ENCODE measurements at regions not wholly inside any gene's neighbourhood (a gene's known extent, or its start where the extent isn't known, plus 50 kb on each side); places are given as distances from the start of the nearest gene placed in this dataset.

- TF ChIP-seq SP1 (CRISPR knock-in tag; conservative IDR thresholded peaks at IDR 0.05): no peak
- TF ChIP-seq ZNF138 (CRISPR knock-in tag; conservative IDR thresholded peaks at IDR 0.05): no peak
- TF ChIP-seq TEAD4 (CRISPR knock-in tag; IDR thresholded peaks at IDR 0.05): no peak
- no peak for TF ChIP-seq RORB (CRISPR knock-in tag; IDR thresholded peaks at IDR 0.05)
- no peak for TF ChIP-seq ATF2 (CRISPR knock-in tag; IDR thresholded peaks at IDR 0.05; ENCODE audit: borderline replicate concordance, low read depth)
- TF ChIP-seq PRRX2 (CRISPR knock-in tag; IDR thresholded peaks at IDR 0.05): no peak
- no peak for TF ChIP-seq ZNF425 (CRISPR knock-in tag; conservative IDR thresholded peaks at IDR 0.05)
- no peak for TF ChIP-seq JUN (CRISPR knock-in tag; IDR thresholded peaks at IDR 0.05)
- TF ChIP-seq, protein P1, sequence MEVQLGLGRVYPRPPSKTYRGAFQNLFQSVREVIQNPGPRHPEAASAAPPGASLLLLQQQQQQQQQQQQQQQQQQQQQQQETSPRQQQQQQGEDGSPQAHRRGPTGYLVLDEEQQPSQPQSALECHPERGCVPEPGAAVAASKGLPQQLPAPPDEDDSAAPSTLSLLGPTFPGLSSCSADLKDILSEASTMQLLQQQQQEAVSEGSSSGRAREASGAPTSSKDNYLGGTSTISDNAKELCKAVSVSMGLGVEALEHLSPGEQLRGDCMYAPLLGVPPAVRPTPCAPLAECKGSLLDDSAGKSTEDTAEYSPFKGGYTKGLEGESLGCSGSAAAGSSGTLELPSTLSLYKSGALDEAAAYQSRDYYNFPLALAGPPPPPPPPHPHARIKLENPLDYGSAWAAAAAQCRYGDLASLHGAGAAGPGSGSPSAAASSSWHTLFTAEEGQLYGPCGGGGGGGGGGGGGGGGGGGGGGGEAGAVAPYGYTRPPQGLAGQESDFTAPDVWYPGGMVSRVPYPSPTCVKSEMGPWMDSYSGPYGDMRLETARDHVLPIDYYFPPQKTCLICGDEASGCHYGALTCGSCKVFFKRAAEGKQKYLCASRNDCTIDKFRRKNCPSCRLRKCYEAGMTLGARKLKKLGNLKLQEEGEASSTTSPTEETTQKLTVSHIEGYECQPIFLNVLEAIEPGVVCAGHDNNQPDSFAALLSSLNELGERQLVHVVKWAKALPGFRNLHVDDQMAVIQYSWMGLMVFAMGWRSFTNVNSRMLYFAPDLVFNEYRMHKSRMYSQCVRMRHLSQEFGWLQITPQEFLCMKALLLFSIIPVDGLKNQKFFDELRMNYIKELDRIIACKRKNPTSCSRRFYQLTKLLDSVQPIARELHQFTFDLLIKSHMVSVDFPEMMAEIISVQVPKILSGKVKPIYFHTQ (CRISPR knock-in tag; IDR thresholded peaks at IDR 0.05): no peak
- TF ChIP-seq, protein P2, sequence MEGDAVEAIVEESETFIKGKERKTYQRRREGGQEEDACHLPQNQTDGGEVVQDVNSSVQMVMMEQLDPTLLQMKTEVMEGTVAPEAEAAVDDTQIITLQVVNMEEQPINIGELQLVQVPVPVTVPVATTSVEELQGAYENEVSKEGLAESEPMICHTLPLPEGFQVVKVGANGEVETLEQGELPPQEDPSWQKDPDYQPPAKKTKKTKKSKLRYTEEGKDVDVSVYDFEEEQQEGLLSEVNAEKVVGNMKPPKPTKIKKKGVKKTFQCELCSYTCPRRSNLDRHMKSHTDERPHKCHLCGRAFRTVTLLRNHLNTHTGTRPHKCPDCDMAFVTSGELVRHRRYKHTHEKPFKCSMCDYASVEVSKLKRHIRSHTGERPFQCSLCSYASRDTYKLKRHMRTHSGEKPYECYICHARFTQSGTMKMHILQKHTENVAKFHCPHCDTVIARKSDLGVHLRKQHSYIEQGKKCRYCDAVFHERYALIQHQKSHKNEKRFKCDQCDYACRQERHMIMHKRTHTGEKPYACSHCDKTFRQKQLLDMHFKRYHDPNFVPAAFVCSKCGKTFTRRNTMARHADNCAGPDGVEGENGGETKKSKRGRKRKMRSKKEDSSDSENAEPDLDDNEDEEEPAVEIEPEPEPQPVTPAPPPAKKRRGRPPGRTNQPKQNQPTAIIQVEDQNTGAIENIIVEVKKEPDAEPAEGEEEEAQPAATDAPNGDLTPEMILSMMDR (IDR thresholded peaks at IDR 0.05): no peak
- TF ChIP-seq MYBL2 (CRISPR knock-in tag; IDR thresholded peaks at IDR 0.05): no peak
- TF ChIP-seq TP53 (CRISPR knock-in tag; IDR thresholded peaks at IDR 0.05): no peak
- TF ChIP-seq FOXP1 (CRISPR knock-in tag; IDR thresholded peaks at IDR 0.05; ENCODE audit: borderline replicate concordance): no peak
- ChIA-PET CTCF (interaction anchor here (1.3 to 1.4 kb wide), 2 partner anchors 14 to 215 kb away, joined by 4 to 5 read pairs; no protein-coding TSS in a partner anchor), POLR2A (interaction anchor here (0.9 to 1.2 kb wide), 2 partner anchors 15 to 90 kb away, joined by 3 to 4 read pairs; no protein-coding TSS in a partner anchor)
- Mint-ChIP-seq H3K4me1 (peaks cover 16% of the 10 kb centered on the region), H3K9me3 (no peaks in the 10 kb centered on the region), H3K4me3 (no peak overlapping the region), H3K36me3 (no peaks in the 10 kb centered on the region), H3K27ac (peak overlapping the region; percentile 55; the same call in 1 of the 2 replicates), H3K27me3 (ENCODE audit: low read depth) (no peaks in the 10 kb centered on the region)
- no peak for DNase-seq (ENCODE audit: low spot score)
- ATAC-seq: peak; percentile 94
Observed at GRCh38 chr2:203600286-203600685, 65.2 kb upstream of the RAPH1 start.

- ATAC-seq (no peak), DNase-seq (ENCODE audit: low spot score) (no peak)
- CTCF ChIA-PET: no interaction called here
- no peak overlapping the region for H3K27ac Mint-ChIP-seq
- no peaks in the 10 kb centered on the region for H3K9me3 Mint-ChIP-seq
- H3K27me3 Mint-ChIP-seq (ENCODE audit: low read depth): no peaks in the 10 kb centered on the region
- no peak overlapping the region for H3K4me3 Mint-ChIP-seq
- H3K4me1 Mint-ChIP-seq: peaks cover 12% of the 10 kb centered on the region
- H3K36me3 Mint-ChIP-seq: no peaks in the 10 kb centered on the region
- POLR2A ChIA-PET: no interaction called here
- TF ChIP-seq GRHL2 (CRISPR knock-in tag; IDR thresholded peaks at IDR 0.05; ENCODE audit: insufficient replicate concordance, severe bottlenecking) (no peak), ZNF416 (CRISPR knock-in tag; IDR thresholded peaks at IDR 0.05) (no peak), FOXK1 (CRISPR knock-in tag; IDR thresholded peaks at IDR 0.05) (no peak), ZBTB21 (CRISPR knock-in tag; IDR thresholded peaks at IDR 0.05; ENCODE audit: borderline replicate concordance) (no peak), RELA (CRISPR knock-in tag; IDR thresholded peaks at IDR 0.05; ENCODE audit: borderline replicate concordance) (no peak), MXD4 (CRISPR knock-in tag; IDR thresholded peaks at IDR 0.05; ENCODE audit: borderline replicate concordance) (no peak), HMGA2 (CRISPR knock-in tag; IDR thresholded peaks at IDR 0.05) (no peak), SMAD4 (CRISPR knock-in tag; IDR thresholded peaks at IDR 0.05) (no peak), MYBL2 (CRISPR knock-in tag; IDR thresholded peaks at IDR 0.05) (no peak)
- TF ChIP-seq, protein P3, sequence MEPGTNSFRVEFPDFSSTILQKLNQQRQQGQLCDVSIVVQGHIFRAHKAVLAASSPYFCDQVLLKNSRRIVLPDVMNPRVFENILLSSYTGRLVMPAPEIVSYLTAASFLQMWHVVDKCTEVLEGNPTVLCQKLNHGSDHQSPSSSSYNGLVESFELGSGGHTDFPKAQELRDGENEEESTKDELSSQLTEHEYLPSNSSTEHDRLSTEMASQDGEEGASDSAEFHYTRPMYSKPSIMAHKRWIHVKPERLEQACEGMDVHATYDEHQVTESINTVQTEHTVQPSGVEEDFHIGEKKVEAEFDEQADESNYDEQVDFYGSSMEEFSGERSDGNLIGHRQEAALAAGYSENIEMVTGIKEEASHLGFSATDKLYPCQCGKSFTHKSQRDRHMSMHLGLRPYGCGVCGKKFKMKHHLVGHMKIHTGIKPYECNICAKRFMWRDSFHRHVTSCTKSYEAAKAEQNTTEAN (CRISPR knock-in tag; IDR thresholded peaks at IDR 0.05): no peak
- TF ChIP-seq, protein P4, sequence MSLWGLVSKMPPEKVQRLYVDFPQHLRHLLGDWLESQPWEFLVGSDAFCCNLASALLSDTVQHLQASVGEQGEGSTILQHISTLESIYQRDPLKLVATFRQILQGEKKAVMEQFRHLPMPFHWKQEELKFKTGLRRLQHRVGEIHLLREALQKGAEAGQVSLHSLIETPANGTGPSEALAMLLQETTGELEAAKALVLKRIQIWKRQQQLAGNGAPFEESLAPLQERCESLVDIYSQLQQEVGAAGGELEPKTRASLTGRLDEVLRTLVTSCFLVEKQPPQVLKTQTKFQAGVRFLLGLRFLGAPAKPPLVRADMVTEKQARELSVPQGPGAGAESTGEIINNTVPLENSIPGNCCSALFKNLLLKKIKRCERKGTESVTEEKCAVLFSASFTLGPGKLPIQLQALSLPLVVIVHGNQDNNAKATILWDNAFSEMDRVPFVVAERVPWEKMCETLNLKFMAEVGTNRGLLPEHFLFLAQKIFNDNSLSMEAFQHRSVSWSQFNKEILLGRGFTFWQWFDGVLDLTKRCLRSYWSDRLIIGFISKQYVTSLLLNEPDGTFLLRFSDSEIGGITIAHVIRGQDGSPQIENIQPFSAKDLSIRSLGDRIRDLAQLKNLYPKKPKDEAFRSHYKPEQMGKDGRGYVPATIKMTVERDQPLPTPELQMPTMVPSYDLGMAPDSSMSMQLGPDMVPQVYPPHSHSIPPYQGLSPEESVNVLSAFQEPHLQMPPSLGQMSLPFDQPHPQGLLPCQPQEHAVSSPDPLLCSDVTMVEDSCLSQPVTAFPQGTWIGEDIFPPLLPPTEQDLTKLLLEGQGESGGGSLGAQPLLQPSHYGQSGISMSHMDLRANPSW (CRISPR knock-in tag; conservative IDR thresholded peaks at IDR 0.05; ENCODE audit: low read depth): no peak
Observed at GRCh38 chr2:203603456-203604389, 68.6 kb upstream of the RAPH1 start.
